Kidney (tissue), 13 donors: ENCODE measurements at regions not wholly inside any gene's neighbourhood (a gene's known extent, or its start where the extent isn't known, plus 50 kb on each side); places are given as distances from the start of the nearest gene placed in this dataset.

Experiments used
- DNase-seq, 5 donors: peaks; one replicate each; pipeline ENCODE4 v3.0.0-alpha.2; 2013 to 2020
- FAIRE-seq: peaks from 2 replicates; lab custom pipeline; 2012; peaks lifted over from hg19 to GRCh38; lab: Jason Lieb, UNC
- H3K27ac ChIP-seq, 2 donors: one replicate each; pipeline ENCODE4 v1.7.0; 2013; ENCODE audit warnings: low read depth in 2 of 2, low read length in 2 of 2, inconsistent platforms in 1 of 2
- H3K27me3 ChIP-seq: one replicate; pipeline ENCODE4 v1.7.1; 2013; ENCODE audit warnings: low read length, inconsistent platforms; ENCODE audit not compliant: control insufficient read depth, insufficient read depth
- H3K36me3 ChIP-seq, 3 donors: one replicate each; pipeline versions ENCODE4 v1.7.0 to v1.7.1; 2013; ENCODE audit warnings: low read length in 3 of 3, control low read depth in 1 of 3, inconsistent platforms in 1 of 3; ENCODE audit not compliant: insufficient read depth in 3 of 3, control insufficient read depth in 2 of 3
- H3K4me1 ChIP-seq, 3 donors: one replicate each; pipeline versions ENCODE4 v1.7.0 to v1.7.1; 2013; ENCODE audit warnings: low read length in 3 of 3, inconsistent platforms in 1 of 3, low read depth in 1 of 3; ENCODE audit not compliant: control insufficient read depth in 2 of 3, insufficient read depth in 2 of 3
- H3K4me3 ChIP-seq, 3 donors: one replicate each; pipeline versions ENCODE4 v1.7.0 to v1.8.1; 2013; ENCODE audit warnings: low read length in 3 of 3, control low read depth in 1 of 3, inconsistent platforms in 1 of 3
- H3K9ac ChIP-seq, 3 donors: one replicate each; pipeline versions ENCODE4 v1.7.0 to v1.7.1; 2013; ENCODE audit warnings: low read length in 3 of 3, control low read depth in 1 of 3, inconsistent platforms in 1 of 3
- H3K9me3 ChIP-seq, 3 donors: one replicate each; pipeline versions ENCODE4 v1.7.0 to v1.7.1; 2013; ENCODE audit warnings: low read length in 3 of 3, control low read depth in 1 of 3, inconsistent platforms in 1 of 3; ENCODE audit not compliant: control insufficient read depth in 2 of 3, insufficient read depth in 1 of 3
- CTCF ChIP-seq: IDR thresholded peaks from 3 replicates; pipeline ENCODE4 v1.5.1; 2012; ENCODE audit warnings: mild to moderate bottlenecking, moderate library complexity, borderline replicate concordance; ENCODE audit not compliant: insufficient read depth; ENCODE audit errors: extremely low read depth
- intact Hi-C: fragments of 100-400 bp; cut with DNase I; formaldehyde crosslinking; loops from one replicate; pipeline ENCODE4 v1.11.1; 2022
- donor health status: control.
- donor health status: control.
- donor health status: control.
- donor health status: control.
- donor health status: control.
- donor health status: DM: yes; HTN: yes; CAD: no.
- donor health status: Normal renal cell carcinoma (clear cell type).

DNA sequence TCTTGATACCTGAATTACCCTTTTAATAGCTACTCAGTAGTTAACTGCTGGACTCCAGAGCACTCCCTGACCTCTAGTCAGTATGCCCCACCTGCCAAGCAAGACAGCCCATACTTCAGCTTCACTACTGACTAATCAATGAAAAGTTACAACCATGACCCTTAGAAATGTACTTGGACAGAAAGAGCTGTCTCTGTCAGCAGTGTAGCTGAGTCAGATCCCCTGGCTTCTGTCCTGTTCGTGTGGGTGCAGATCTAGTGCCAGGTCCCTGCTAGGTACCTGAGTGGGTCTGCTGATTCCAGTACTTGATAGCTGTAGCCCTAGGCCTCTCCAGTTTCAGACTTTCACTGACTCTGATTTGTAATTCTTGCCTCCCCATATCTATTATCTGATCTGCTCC lies 265.8 kb upstream of the POU2AF2 start:
- Histone ChIP-seq H3K36me3 (no peaks in the 10 kb centered on the region), H3K9ac (no peak overlapping the region), H3K9me3 (peaks cover 0 to 6% (median 0%) of the 10 kb centered on the region in 3 donors), H3K27ac (no peak overlapping the region), H3K4me3 (no peak overlapping the region), H3K27me3 (no peaks in the 10 kb centered on the region), H3K4me1 (no peaks in the 10 kb centered on the region)
- intact Hi-C loops: no loop called here
- TF ChIP-seq CTCF: no peak
- no peak for DNase-seq
- FAIRE-seq: no peak

- DNase-seq (no peak), FAIRE-seq (no peak)
- Histone ChIP-seq H3K4me1 (no peaks in the 10 kb centered on the region), H3K4me3 (no peak overlapping the region), H3K9me3 (peaks cover 0 to 6% (median 0%) of the 10 kb centered on the region in 3 donors), H3K9ac (no peak overlapping the region), H3K27ac (no peak overlapping the region), H3K27me3 (no peaks in the 10 kb centered on the region), H3K36me3 (no peaks in the 10 kb centered on the region)
- no peak for TF ChIP-seq CTCF
- intact Hi-C loops: no loop called here
These were observed 265.4 kb upstream of the ARHGAP20 start for GRCh38 chr11:110977661-110978060.

- FAIRE-seq: no peak
- Histone ChIP-seq H3K27me3 (no peaks in the 10 kb centered on the region), H3K9me3 (peaks cover 0 to 6% (median 0%) of the 10 kb centered on the region in 3 donors), H3K27ac (no peak overlapping the region), H3K4me1 (no peaks in the 10 kb centered on the region), H3K36me3 (no peaks in the 10 kb centered on the region), H3K4me3 (no peak overlapping the region), H3K9ac (no peak overlapping the region)
- intact Hi-C loops: no loop called here
- TF ChIP-seq CTCF: no peak
- DNase-seq: no peak
These were observed 262.5 kb upstream of the ARHGAP20 start for GRCh38 chr11:110974731-110975130.

DNA sequence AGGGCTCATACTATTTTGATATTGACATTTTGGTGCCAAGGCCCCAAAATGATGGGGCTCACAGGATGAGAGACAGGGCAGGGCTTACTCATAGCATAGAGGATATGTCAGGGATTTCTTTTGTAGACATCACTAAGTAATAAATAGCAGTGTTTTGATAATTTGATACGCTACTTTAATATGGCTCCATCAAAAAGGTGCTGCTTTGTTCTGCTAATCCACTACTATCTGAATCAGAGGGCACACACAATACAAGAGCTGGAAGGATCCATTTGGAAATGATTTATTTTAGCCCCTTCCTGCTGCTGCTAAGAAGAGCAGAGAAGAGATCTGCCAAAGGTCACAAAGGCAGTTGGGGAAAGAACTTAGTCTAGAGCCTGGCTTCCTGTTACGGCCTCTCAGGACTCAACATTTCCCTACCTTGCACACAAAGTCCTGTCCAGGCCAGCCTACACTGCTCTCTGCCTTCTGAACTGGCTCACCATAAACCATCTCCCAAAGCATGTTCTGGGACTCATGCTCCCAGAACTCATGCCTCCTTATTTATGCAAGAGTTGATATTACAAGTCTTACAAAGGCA lies 261.3 kb upstream of the ARHGAP20 start:
- DNase-seq: no peak
- no peaks in the 10 kb centered on the region for H3K9me3 ChIP-seq
- no peaks in the 10 kb centered on the region for H3K4me1 ChIP-seq
- no peak overlapping the region for H3K9ac ChIP-seq
- no peak overlapping the region for H3K4me3 ChIP-seq
- no peak for FAIRE-seq
- no peaks in the 10 kb centered on the region for H3K27me3 ChIP-seq
- H3K36me3 ChIP-seq: no peaks in the 10 kb centered on the region
- no peak for TF ChIP-seq CTCF
- H3K27ac ChIP-seq: no peak overlapping the region
- intact Hi-C loops: no loop called here
